HG02763 (cell line): ENCODE measurements at regions not wholly inside any gene's neighbourhood (a gene's known extent, or its start where the extent isn't known, plus 50 kb on each side); places are given as distances from the start of the nearest gene placed in this dataset.

Source experiments
- ATAC-seq: cut with Tn5 transposase; IDR thresholded peaks from one replicate; pipeline ENCODE4 v1.9.1; 2021; ENCODE audit warnings: mild to moderate bottlenecking, moderate library complexity; ENCODE audit not compliant: unreplicated experiment

DNA sequence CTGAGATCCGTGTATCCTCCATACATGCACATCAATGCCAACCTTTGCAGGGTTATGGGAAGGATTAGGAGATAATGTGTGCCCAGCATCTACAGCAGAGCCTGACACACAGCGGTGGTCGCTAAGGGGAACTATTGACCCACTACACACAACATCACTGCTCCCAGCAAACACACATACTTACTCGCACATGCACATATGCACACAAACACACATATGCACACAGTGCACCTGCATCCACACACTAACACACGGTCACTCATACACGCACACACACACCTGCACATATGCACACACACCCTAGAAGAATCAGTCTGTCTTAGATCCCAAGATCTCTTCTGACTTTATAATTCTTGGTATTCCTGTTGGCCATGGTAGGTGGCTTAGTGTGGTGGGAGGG is 118.3 kb downstream of the GYPC start:
- no peak for ATAC-seq

DNA sequence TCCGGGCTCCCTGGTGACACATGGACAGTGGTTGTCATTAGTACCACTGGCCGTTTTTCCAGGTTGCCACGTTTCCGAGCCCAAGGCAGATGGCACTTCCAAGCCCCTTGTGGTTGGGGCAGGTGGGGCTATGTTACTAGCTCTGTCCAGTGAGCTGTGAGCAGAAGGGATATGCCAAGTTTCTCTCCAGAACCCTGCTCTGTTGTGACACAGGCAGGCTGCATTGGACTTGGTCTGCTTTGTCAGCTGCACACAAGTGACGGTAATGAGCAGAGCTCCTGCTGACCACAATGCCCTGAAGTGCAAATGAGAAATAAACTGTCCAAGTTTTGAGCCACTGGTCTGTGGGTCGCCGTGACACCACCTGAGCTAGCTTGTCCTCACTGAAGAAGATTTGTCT is 118.8 kb downstream of the GYPC start:
- ATAC-seq = no peak

DNA sequence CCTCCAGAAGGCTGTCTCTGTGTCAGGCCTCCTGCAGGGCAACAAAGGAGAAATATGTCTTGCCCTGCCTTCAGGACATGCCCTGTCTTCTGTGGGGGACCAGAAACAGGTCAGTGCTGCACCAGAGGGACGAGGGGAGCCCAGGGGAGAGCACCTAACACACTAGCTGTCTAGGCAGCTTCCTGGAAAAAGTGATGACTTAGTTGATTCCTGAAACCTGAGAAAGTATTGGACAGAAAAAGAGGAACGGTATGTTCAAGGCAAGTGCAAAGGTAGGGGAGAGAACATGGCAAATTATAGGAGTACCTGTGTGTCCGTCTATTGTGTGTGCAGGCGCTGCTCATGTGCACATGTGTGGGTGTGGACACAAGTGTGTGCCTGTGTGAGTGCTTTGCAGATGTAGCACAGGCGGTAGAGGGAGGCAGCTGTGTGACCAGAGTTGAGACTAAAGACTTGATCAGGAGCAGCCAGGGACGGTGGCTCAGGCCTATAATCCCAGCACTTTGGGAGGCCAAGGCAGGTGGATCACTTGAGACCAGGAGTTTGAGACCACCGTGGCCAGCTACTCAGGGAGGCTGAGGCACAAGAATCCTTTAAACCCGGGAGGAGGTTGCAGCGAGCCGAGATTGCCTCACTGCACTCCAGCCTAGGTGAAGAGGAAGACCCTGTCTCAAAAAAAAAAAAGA is 119.5 kb downstream of the GYPC start:
- no peak for ATAC-seq

DNA sequence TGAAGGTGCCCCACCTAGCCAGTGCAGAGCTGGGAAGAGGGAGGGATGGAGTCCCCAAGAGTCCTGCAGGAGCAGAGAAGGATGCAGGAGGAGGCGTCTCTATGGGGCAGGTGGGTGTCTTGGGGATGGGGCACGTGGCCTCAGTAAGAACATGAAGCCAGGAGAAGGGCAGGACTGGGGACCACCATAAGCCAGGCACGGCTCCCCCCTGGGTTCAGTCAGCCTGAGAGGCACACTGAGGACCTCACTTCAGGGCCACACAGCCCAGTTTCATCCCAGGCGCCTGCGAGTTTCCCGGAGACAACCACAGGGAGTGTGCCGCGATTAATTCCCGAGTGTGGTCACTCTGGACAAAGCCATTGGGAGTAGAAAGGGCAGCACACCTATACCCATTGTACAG is 120.3 kb downstream of the GYPC start:
- no peak for ATAC-seq

DNA sequence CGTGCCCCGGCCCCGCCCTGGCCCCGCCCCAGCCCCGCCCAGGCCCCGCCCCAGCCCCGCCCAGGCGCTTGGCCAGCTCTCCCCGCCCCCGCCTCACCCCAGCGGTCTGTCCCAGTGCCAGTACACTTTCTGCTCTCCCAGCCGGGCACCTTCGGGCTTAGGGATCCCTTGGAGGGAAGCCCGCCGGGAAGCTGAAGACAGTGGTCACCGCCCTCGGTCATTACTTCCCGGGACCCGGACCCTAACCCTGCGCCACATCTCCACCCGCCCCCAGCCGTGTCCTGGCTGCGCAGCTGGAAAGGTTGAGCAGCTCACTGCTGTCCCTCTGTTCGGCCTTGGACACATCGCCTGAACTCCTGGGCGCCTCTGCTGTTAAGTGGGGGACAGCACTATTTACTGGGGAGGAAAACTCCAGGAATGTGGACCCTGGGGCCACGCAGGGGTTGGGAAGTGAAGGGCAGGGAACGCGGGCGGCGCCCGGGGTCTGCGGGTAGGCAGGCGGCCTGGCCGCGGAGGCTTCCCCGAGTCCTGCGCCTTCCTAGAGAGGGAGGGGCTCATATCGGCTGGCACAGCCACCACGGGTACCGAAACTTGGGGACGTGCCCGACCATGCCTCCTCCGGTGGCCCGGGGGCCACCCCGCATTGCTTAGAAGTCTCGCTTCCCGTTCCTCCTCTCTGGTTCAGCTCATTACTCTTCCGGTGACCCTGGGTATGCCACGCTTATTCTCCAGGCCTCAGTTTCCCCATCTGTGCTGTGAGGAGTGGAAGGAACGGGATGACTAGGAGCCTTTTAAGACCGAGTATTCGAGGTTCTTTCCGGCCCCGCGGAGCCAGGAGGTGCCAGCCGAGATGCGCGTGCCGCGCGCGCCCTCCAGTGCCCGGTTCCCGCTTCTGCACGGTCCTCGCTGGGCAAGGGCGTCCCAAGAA is 121.0 kb downstream of the GYPC start:
- peak; percentile 93 for ATAC-seq

DNA sequence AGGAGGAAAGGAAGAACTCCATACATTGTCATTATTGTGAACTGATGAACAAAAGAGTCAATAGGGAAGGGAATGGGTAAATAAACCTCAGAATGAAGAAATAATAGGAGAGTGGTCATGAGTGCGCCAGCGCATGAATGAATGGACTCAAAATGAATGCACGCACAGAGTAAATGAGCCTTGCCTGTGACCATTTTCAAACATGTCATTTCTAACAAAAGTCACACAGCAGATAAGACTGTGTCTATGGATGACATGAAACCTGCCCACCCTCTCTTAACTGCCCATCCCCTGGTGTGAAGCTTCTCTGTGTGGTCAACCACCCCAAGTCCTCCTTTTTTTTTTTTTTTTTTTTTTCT is 121.1 kb upstream of the TEX51 start:
- ATAC-seq = peak; percentile 19

DNA sequence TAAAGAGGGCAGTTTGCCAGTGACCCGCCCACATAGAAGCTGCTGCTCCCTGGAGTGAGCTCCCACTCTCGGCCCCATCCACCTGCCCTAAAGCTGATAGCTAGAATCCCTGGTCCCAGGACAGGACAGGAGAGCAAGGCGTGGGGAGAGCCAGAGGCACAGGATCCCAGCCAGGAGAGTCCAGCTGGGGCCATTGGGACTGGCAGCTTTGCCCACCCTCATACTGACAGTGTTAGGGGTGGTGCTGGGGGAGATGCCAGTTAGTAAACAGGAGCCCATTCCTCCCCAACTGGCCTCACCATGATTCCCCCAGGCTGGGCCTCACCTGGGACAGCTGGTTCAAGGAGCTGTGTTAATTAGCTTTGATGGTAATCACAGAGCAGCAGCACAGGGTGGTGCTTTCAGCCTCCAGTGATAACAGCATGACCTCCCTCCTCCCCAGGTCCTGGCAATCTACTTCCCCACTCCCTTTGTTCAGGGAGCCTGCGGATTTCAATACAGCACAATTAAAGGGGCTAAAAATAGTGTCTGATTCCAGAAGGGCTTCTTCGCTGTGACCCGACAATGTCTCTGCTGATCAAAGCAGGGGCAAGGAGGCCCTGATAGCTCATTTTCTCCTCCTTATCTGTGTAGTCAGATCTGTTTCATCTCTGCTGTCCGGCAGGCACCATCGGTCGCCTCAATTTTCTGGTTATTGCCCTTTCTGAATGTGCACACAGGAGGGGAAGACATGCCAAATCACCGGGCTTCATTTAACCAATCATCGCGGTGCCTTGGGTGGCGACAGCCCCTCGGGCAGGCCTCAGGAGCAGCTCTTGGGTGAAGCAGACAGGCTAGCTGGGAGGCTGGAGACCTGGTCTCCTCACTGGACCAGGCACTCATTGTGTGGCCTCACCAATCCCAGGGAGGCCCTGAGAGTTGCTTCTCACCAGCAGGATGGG is 119.9 kb upstream of the TEX51 start:
- no peak for ATAC-seq

DNA sequence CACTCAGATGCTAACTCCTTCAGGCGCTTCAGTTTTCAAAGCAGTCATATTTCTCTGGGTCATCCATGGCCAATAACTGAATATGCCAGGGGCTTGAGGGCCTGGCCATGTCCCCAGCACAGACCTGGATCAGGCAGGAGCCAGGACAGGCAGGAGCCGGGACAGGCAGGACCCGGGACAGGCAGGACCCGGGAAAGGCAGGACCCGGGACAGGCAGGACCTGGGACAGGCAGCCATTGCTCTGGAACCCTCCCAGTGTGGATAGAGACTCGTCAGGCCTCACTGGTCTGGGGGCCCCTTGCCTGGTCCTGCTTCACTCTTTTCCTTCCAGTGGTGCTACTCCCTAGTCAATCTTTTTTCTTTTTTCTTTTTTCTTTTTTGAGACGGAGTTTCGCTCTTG is 117.5 kb upstream of the TEX51 start:
- ATAC-seq = no peak

DNA sequence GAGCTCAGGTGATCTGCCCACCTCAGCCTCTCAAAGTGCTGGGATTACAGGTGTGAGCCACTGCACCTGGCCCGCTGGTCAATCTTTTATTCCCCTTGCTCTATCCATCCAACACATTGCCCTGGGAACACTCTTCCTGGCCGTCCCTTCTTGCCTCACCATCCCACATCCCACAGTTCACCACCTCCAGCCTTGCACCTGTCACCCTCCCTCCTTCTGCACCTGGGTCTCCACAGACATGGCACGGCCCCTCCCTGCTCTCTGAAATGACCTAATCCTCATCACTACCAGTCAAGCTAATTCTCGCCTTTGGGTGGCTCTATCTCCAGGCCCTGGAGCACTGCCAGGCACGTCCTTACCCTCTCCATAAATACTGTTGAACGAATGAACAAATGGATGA is 116.9 kb upstream of the TEX51 start:
- ATAC-seq = no peak

DNA sequence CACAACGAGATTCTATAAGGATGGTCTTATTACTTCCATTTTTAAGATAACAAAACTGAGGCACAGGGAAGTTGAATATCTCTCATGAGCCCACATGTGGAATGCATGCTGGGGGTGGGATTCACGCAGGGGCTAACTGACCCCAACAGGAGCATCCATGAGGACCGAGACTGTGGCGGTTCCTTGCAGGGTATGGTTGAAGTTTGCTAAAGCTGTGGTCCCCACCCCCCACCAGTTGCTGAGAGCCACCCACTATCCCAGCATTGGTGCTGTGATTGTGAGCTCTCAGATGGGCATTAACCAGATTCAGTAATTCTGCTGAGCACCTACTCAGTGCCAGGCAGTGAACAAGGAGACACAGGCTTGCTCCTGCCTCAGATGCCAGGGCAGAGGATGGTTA is 116.0 kb upstream of the TEX51 start:
- ATAC-seq = no peak

DNA sequence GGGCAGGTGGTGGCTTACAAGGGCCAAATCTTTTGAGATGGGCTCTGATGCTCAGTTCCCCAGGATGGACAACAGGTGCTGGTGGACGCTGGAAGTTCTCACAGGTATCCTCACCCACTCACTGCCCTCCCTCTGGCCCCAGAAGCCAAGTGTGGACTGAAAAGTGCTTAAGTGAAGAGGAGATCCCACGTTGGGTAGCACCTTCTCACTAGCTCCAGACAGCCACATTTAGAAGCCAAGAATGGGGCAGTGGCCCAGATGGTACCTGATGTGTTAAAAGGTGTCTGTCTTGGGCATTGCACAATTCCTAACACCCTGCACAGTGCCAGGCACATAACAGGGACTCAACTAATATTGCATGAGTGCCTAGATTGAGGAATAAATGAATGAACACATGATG is 115.3 kb upstream of the TEX51 start:
- no peak for ATAC-seq

DNA sequence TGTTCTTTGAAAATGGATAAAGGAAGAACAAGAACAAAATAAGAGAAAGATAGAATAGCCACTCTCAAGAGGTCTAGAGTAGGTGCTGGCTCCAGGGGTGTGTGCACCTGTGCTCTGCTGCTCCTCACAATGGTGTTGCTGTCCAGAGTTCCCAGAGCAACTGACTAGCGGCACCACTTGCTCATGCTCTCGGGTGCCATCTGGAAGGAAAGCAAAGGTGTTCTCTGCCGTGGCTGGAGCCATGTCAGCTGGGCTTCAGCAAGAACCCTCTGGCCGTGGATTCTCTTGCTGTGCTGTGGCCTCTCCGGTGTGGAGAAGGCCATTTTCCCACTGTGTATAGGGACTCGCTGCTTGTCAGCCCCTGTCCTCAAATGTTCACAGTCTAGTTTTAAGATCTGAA is 114.6 kb upstream of the TEX51 start:
- ATAC-seq = no peak

DNA sequence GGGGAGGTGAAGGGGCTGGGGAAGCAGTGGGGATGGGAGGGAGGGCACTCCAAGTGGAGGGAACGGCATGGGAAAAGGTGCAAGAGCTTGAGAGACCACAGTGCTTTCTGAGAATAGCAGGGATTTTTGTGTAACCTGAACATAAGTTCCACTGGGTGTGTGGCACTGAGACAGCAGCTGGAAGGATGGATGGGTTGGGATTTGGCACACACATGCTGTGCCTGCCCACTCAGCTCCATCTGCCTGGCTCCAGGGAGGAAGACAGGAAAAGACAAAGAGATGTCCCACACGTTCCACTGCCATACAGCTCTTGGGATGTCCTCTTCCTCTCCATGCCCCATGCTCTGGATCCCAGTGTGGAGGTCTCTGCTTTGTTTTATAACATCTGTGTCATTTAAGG is 114.1 kb upstream of the TEX51 start:
- no peak for ATAC-seq

DNA sequence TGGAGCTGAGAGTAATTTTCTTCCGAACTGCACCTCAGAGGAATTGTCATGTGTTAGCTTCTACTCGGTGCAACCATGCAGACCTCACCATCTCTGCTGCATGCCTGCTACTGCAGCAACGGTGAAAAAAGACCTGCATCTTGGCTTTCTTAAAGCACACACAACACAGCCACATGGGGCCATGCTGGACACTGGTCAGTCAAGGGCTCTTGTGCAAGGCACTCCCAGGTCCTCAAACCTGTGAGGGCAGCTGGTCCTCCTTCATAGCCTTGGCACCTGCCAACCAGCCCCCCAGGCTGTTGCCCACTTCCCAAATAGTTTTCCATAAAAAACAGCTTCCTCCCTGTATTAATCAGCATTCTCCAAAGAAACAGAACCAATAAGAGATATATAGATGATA is 113.5 kb upstream of the TEX51 start:
- no peak for ATAC-seq

DNA sequence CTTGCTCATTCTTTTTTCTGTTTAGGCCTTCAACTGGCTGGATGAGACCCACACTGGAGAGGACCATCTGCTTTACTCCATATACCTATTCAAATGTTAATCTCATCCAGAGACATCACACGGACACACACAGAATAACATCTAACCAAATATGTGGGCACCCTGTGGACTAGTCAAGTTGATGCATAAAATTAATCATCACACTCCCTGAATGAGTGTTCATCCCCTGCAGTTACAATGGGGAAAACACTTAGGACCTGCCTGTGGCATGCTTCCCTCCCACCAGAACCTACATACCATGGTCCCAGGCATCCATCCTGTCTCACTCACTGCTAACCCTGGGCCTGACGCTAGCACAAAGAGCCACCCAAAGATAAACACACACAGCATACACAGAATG is 112.8 kb upstream of the TEX51 start:
- no peak for ATAC-seq

DNA sequence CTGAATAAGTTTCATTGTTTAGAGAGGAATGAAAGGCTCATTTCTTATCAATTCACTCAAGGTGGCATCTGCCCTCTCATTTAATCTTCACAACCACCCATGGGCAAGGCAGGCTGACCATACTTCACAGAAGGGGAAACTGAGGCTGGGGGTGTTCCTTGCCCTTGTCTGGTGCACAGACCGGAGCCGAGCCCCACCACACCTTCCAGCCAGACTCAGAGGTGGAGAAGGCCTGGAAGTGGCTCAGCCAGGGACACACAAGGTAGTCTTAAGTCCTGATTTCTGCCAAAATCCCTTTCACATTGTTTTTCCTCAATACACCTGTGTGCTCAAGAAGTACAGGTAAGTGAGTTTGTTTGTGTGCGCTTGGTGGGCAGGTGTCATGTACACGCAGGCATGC is 111.9 kb upstream of the TEX51 start:
- ATAC-seq = no peak

DNA sequence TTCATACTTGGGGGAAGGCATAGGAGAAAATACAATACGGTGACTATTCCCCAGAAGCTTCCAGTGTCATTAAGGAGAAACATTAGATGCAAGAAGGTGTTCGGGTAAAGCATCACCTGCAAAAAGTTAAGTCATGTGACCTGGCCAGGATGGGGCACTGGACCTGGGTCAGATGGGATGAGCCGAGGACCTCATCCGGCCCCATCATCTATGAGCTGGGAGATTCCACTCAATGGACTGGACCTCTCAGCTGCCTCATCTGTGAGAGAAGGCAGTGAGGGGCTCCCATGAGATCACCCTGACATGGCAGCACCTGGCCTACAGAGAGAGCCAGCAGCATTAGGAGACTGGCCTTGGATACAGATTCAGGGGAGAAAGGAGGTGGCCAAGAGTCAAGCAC is 111.4 kb upstream of the TEX51 start:
- ATAC-seq = no peak

DNA sequence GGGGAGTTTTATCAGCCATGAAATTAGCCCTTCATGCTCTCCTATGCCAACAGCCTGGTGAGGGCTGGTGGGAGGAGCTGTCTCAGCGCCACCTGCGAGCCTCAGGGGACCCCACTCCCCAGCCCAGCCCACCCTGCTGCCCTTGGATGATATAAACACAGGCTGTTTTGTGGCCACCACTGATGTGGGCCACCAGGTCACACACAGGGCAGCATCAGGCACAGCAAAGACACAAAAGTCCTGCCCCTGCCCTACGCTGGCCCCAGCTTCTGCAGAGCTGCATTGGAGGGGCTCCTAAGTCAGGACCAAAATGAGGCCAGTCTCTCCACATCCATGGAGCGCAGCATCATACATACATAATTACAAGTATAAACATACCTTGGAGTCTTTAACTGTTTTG is 110.6 kb upstream of the TEX51 start:
- no peak for ATAC-seq

DNA sequence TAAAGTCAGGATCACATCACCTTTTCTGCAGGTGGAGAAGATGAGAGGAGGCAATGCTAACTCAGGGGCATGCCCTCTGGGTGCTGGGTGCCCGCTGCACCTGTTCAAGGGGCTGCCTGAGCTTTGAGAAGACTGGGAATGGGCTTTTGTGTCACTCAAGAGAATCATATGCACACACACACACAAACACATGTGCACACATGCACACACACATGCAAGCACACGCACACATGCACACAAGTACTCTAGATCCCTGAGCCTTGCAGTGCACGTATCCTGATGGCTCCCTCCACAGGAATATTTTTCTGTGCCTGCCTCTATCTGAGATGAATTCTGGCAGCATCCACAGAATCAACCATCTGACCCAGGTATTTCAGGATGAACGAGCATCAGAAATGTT is 110.0 kb upstream of the TEX51 start:
- no peak for ATAC-seq

DNA sequence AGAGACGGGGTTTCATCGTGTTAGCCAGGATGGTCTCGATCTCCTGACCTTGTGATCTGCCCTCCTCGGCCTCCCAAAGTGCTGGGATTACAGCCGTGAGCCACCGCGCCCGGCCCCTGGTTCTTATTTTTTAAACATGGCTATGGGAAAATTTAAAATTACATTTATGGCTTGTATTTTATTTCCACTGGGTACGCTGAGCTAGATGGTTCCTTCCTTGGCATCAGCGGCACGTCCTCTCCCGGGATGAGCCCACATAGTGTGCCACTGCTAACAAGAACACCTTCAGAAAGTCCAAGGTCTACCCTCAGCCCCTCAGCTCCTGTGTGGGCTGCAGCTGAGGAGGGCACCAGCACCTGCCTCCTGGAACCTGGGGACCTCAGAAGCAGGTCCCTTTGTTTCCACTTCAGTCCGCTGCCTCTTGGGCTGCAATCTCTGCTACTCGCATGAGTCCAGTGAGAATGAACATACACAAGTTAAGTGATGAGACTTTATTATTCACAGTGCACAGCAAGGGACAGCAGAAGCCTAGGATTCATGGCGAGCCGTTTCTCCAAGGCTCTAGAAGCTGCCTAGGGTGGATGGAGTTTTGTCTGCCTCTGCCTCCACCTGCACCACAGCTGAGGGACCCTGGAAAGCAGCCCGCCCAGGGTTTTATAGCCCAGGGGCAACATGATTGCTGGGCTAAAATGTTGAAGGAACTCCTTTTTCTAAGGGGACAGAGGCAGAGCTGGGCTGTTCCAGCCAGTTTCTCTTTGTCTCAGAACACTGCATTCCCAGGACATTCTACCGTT is 107.5 kb upstream of the TEX51 start:
- no peak for ATAC-seq

DNA sequence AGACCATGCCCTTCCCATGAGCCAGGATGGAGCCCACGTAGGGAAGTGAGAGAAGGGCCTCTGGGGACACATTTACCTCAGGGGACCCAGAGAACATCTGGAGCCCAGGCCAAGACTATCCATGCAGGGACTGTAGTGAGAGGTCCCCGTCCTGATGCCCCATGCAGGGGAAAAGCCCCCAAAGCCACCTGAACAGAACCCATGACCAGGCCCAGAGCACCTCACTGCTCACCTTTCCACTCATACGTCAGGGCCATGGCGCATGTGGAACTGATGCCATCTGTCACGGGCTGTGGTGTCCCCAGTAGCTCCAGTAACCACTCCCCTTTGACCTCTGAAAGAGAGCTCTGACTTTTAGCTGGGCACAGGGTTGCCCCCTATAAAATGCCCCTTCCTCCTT is 106.5 kb upstream of the TEX51 start:
- no peak for ATAC-seq
